LNCAP (cell line): ENCODE measurements at regions not wholly inside any gene's neighbourhood (a gene's known extent, or its start where the extent isn't known, plus 50 kb on each side); places are given as distances from the start of the nearest gene placed in this dataset.

Experiments used
- CTCF ChIP-seq: fragments of 450-650 bp; IDR thresholded peaks from 2 replicates; pipeline ENCODE4 v1.5.1; 2017; ENCODE audit warnings: mild to moderate bottlenecking

- TF ChIP-seq CTCF = no peak
Observed at GRCh38 chr2:198641161-198641560, 816.6 kb downstream of the SATB2 start.

- no peak for TF ChIP-seq CTCF
Observed at GRCh38 chr2:198640463-198640862, 817.3 kb downstream of the SATB2 start.

GRCh38 chr2:198639580-198639979 lies 818.2 kb downstream of the SATB2 start:
- TF ChIP-seq CTCF = no peak

GRCh38 chr2:198638577-198638976 lies 819.2 kb downstream of the SATB2 start:
- no peak for TF ChIP-seq CTCF

GRCh38 chr2:198630384-198630783 lies 826.0 kb downstream of the PLCL1 start:
- no peak for TF ChIP-seq CTCF

GRCh38 chr2:198628596-198628995 lies 824.2 kb downstream of the PLCL1 start:
- no peak for TF ChIP-seq CTCF

GRCh38 chr2:198622986-198623730 lies 818.8 kb downstream of the PLCL1 start:
- no peak for TF ChIP-seq CTCF

GRCh38 chr2:198615972-198616371 lies 811.6 kb downstream of the PLCL1 start:
- TF ChIP-seq CTCF = no peak
